Transverse colon (tissue), 3 donors: ENCODE measurements at regions not wholly inside any gene's neighbourhood (a gene's known extent, or its start where the extent isn't known, plus 50 kb on each side); places are given as distances from the start of the nearest gene placed in this dataset.

Experiments
- POLR2A ChIP-seq: fragments of 450-650 bp; IDR thresholded peaks from one replicate; pipeline ENCODE4 v1.6.1; 2016; ENCODE audit warnings: antibody characterized with exemption, mild to moderate bottlenecking, moderate library complexity
- TF ChIP-seq, protein P1 (sequence below), 5 experiments: fragments of 200-600 bp in 3 of 5; fragments of 450-650 bp in 2 of 5; sonication (generic) in 3 of 5; IDR thresholded peaks; 1 replicate in 2 of 5; 2 replicates in 3 of 5; pipeline ENCODE4 v1.5.1; 2016 to 2017; ENCODE audit warnings: antibody characterized with exemption in 5 of 5, inconsistent platforms in 3 of 5, mild to moderate bottlenecking in 2 of 5, moderate library complexity in 1 of 5

- TF ChIP-seq, protein P1, sequence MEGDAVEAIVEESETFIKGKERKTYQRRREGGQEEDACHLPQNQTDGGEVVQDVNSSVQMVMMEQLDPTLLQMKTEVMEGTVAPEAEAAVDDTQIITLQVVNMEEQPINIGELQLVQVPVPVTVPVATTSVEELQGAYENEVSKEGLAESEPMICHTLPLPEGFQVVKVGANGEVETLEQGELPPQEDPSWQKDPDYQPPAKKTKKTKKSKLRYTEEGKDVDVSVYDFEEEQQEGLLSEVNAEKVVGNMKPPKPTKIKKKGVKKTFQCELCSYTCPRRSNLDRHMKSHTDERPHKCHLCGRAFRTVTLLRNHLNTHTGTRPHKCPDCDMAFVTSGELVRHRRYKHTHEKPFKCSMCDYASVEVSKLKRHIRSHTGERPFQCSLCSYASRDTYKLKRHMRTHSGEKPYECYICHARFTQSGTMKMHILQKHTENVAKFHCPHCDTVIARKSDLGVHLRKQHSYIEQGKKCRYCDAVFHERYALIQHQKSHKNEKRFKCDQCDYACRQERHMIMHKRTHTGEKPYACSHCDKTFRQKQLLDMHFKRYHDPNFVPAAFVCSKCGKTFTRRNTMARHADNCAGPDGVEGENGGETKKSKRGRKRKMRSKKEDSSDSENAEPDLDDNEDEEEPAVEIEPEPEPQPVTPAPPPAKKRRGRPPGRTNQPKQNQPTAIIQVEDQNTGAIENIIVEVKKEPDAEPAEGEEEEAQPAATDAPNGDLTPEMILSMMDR (IDR thresholded peaks at IDR 0.05): no peak
- TF ChIP-seq POLR2A: no peak
Measured at GRCh38 chr2:5465859-5466258, 226.3 kb upstream of the SOX11 start.
